ENCODE measurements at regions not wholly inside any gene's neighbourhood (a gene's known extent, or its start where the extent isn't known, plus 50 kb on each side); places are given as distances from the start of the nearest gene placed in this dataset.

DNA sequence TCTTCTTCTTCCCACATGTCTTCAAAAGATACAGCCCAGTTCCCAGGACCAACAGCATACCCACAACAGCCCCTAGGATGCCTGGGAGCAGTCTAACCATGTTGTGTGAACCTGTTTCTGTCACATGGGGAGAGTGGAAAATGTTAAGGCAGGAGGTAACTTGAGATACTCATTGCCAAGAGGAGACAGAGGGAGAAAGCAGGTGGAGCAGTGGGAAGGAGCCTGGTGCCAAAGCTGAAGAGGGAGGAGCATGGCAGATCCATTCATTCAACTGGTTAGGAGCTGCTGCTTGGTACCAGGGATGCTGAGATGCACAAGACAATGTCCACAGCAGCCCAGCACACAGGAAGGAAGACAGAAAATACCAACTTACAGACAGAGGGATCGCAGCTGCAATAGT is 149.8 kb upstream of the ETV3 start:
- TF ChIP-seq POLR2AphosphoS5 (IDR thresholded peaks at IDR 0.05; ENCODE audit: insufficient read depth, low read depth, low read length) (no peak), POLR2A (IDR thresholded peaks at IDR 0.05; ENCODE audit: low read depth, low read length) (no peak), EZH2 (IDR thresholded peaks at IDR 0.05; ENCODE audit: borderline replicate concordance, low read depth, low read length, severe bottlenecking) (no peak)
- TF ChIP-seq, protein P1, sequence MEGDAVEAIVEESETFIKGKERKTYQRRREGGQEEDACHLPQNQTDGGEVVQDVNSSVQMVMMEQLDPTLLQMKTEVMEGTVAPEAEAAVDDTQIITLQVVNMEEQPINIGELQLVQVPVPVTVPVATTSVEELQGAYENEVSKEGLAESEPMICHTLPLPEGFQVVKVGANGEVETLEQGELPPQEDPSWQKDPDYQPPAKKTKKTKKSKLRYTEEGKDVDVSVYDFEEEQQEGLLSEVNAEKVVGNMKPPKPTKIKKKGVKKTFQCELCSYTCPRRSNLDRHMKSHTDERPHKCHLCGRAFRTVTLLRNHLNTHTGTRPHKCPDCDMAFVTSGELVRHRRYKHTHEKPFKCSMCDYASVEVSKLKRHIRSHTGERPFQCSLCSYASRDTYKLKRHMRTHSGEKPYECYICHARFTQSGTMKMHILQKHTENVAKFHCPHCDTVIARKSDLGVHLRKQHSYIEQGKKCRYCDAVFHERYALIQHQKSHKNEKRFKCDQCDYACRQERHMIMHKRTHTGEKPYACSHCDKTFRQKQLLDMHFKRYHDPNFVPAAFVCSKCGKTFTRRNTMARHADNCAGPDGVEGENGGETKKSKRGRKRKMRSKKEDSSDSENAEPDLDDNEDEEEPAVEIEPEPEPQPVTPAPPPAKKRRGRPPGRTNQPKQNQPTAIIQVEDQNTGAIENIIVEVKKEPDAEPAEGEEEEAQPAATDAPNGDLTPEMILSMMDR (IDR thresholded peaks at IDR 0.05; ENCODE audit: extremely low read depth in 1 of 2, insufficient read depth in 1 of 2, low read depth in 1 of 2, low read length in 2 of 2), result no peak

Measured in endothelial cell of umbilical vein (primary cell).